GM12878 (cell line): ENCODE measurements at regions not wholly inside any gene's neighbourhood (a gene's known extent, or its start where the extent isn't known, plus 50 kb on each side); places are given as distances from the start of the nearest gene placed in this dataset.

Experiments used
- ATAC-seq: fragments of 200-7000 bp; cut with Tn5 transposase; 3 replicates; pipeline ENCODE4 v1.9.1; 2020; ENCODE audit warnings: mild to moderate bottlenecking, moderate library complexity
- BruUV-seq: library from RNA; stranded (reverse); fragments of 400-500 nt; replicated peaks from 2 replicates; lab custom pipeline; 2021; lab: Mats Ljungman, UMichigan
- CTCF ChIA-PET: fragments of 300-600 bp; sonication (Branson Sonifier 250); formaldehyde crosslinking; extraction: SDS; loops from one replicate; lab custom pipeline; 2021; ENCODE audit warnings: inconsistent platforms; lab: Yijun Ruan, JAX
- POLR2A ChIA-PET: fragments of 350-600 bp; formaldehyde crosslinking; extraction: SDS; loops from one replicate; lab custom pipeline; 2021; ENCODE audit warnings: inconsistent platforms; lab: Charles Lee
- RAD21 ChIA-PET: fragments of 300-600 bp; sonication (Branson Sonifier 250); formaldehyde crosslinking; loops from one replicate; lab custom pipeline; 2023; ENCODE audit warnings: antibody characterized with exemption; ENCODE audit not compliant: unreplicated experiment; lab: Charles Lee
- SMC1A ChIA-PET: fragments of 300-600 bp; sonication (Branson Sonifier 250); formaldehyde crosslinking; loops from one replicate; lab custom pipeline; 2023; ENCODE audit not compliant: unreplicated experiment, uncharacterized antibody; lab: Charles Lee
- DNase-seq: peaks from one replicate; pipeline ENCODE4 v3.0.0-alpha.2; 2011; ENCODE audit warnings: low read depth, low spot score
- FAIRE-seq: peaks from 3 replicates; lab custom pipeline; 2011; peaks lifted over from hg19 to GRCh38; lab: Jason Lieb, UNC
- H2AFZ ChIP-seq: 2 replicates; pipeline ENCODE4 v1.6.0; 2011; ENCODE audit warnings: low read depth, low read length, control low read depth; ENCODE audit not compliant: control insufficient read depth
- H3K27ac ChIP-seq: 2 replicates; pipeline ENCODE4 v1.5.1; 2011; ENCODE audit warnings: control low read depth; ENCODE audit not compliant: control insufficient read depth, insufficient read depth
- H3K27me3 ChIP-seq, 2 experiments: replicated peaks in 1 of 2; 2 replicates each; pipeline versions ENCODE4 v1.6.0 to v1.6.1; 2011; ENCODE audit warnings: low read length in 1 of 2; ENCODE audit not compliant: control insufficient read depth in 2 of 2, insufficient read depth in 2 of 2
- H3K36me3 ChIP-seq, 2 experiments: 2 replicates each; pipeline ENCODE4 v1.5.1; 2011; ENCODE audit warnings: low read length in 1 of 2; ENCODE audit not compliant: control insufficient read depth in 2 of 2, insufficient read depth in 2 of 2
- H3K4me1 ChIP-seq: 2 replicates; pipeline ENCODE4 v1.6.1; 2011; ENCODE audit warnings: mild to moderate bottlenecking, low read length, moderate library complexity, mixed read lengths; ENCODE audit not compliant: control insufficient read depth, insufficient read depth
- H3K4me2 ChIP-seq: 2 replicates; pipeline ENCODE4 v1.6.0; 2011; ENCODE audit warnings: control low read depth; ENCODE audit not compliant: control insufficient read depth, insufficient read depth
- H3K4me3 ChIP-seq: fragments of 200-600 bp; sonication (generic); 2 replicates; pipeline ENCODE4 v1.5.1; 2016
- H3K79me2 ChIP-seq: 2 replicates; pipeline ENCODE4 v1.6.0; 2011; ENCODE audit warnings: low read length; ENCODE audit not compliant: control insufficient read depth, insufficient read depth
- H3K9ac ChIP-seq: 2 replicates; pipeline ENCODE4 v1.8.0; 2011; ENCODE audit warnings: low read length, control low read depth, mixed read lengths; ENCODE audit not compliant: control insufficient read depth, insufficient read depth
- H3K9me3 ChIP-seq: replicated peaks from 3 replicates; pipeline ENCODE4 v1.5.1; 2011; ENCODE audit warnings: mild to moderate bottlenecking, low read length; ENCODE audit not compliant: control insufficient read depth, insufficient read depth
- H4K20me1 ChIP-seq: 2 replicates; pipeline ENCODE4 v1.6.0; 2011; ENCODE audit not compliant: control insufficient read depth, insufficient read depth
- ASH2L ChIP-seq: fragments of 300-600, 200-600 bp; sonication (generic); IDR thresholded peaks from 2 replicates; pipeline ENCODE4 v1.6.1; 2017; ENCODE audit warnings: low read depth, mild to moderate bottlenecking, borderline replicate concordance
- ATF7 ChIP-seq: fragments of 450-650 bp; IDR thresholded peaks from 2 replicates; pipeline ENCODE4 v1.6.1; 2016; ENCODE audit warnings: low read depth, mild to moderate bottlenecking
- BCL11A ChIP-seq: IDR thresholded peaks from 2 replicates; pipeline ENCODE4 v1.6.1; 2011; ENCODE audit warnings: low read depth, low read length
- DPF2 ChIP-seq: fragments of 450-650 bp; IDR thresholded peaks from 2 replicates; pipeline ENCODE4 v1.6.1; 2017; ENCODE audit warnings: mild to moderate bottlenecking
- EZH2 ChIP-seq: IDR thresholded peaks from 2 replicates; pipeline ENCODE4 v1.6.1; 2012; ENCODE audit warnings: low read depth, mild to moderate bottlenecking, control low read depth, inconsistent platforms, low read length, borderline replicate concordance; ENCODE audit not compliant: control insufficient read depth
- IKZF2 ChIP-seq, 2 experiments: fragments of 450-650 bp; IDR thresholded peaks; 2 replicates each; pipeline ENCODE4 v1.6.1; 2017; ENCODE audit warnings: mild to moderate bottlenecking in 2 of 2, moderate library complexity in 2 of 2
- MEF2B ChIP-seq: fragments of 450-650 bp; IDR thresholded peaks from 2 replicates; pipeline ENCODE4 v1.6.1; 2018; ENCODE audit warnings: mild to moderate bottlenecking, moderate library complexity; ENCODE audit not compliant: partially characterized antibody, poor library complexity, severe bottlenecking
- PML ChIP-seq: IDR thresholded peaks from 2 replicates; pipeline ENCODE4 v1.6.1; 2012; ENCODE audit warnings: low read length, inconsistent platforms
- RBBP5 ChIP-seq: fragments of 200-600 bp; sonication (generic); conservative IDR thresholded peaks from 2 replicates; pipeline ENCODE4 v1.6.1; 2016
- SREBF1 ChIP-seq: IDR thresholded peaks from 2 replicates; pipeline ENCODE4 v1.6.1; 2012; ENCODE audit warnings: mild to moderate bottlenecking, low read length
- SUZ12 ChIP-seq: fragments of 200-600 bp; sonication (generic); IDR thresholded peaks from one replicate; pipeline ENCODE4 v1.6.1; 2018; ENCODE audit warnings: antibody characterized with exemption, mild to moderate bottlenecking; ENCODE audit not compliant: unreplicated experiment
- TCF7 ChIP-seq: IDR thresholded peaks from 2 replicates; pipeline ENCODE4 v1.6.1; 2014; ENCODE audit warnings: antibody characterized with exemption, borderline replicate concordance
- ZNF207 ChIP-seq: fragments of 450-650 bp; IDR thresholded peaks from 2 replicates; pipeline ENCODE4 v1.6.1; 2014; ENCODE audit warnings: antibody characterized with exemption, mild to moderate bottlenecking, borderline replicate concordance
- WGBS: methylation state at CpG from one replicate; pipeline ENCODE4 v1.1.6; 2016; ENCODE audit warnings: low lambda C conversion rate; ENCODE audit not compliant: insufficient replicate concordance, insufficient coverage; ENCODE audit errors: missing lambda C conversion rate; 5-methylcytosine and 5-hydroxymethylcytosine counted together
- in situ Hi-C: fragments of 300-500 bp; cut with MboI; formaldehyde crosslinking; loops from 9 replicates; pipeline ENCODE4 v1.14.3; 2018; ENCODE audit warnings: mixed read lengths
- intact Hi-C: fragments of 100-400 bp; cut with micrococcal nuclease; formaldehyde crosslinking; loops from one replicate; pipeline ENCODE4 v1.14.2; 2022; ENCODE audit not compliant: unreplicated experiment
- TF ChIP-seq, protein P1 (sequence below): fragments of 450-650 bp; conservative IDR thresholded peaks from 2 replicates; pipeline ENCODE4 v1.6.1; 2017; ENCODE audit warnings: mild to moderate bottlenecking, moderate library complexity
- TF ChIP-seq, protein P2 (sequence below): IDR thresholded peaks from 2 replicates; pipeline ENCODE4 v1.6.1; 2011; ENCODE audit warnings: mild to moderate bottlenecking, low read depth, low read length, moderate library complexity; ENCODE audit not compliant: insufficient replicate concordance
- TF ChIP-seq, protein P3 (sequence below): fragments of 450-650 bp; formaldehyde crosslinking; IDR thresholded peaks from 2 replicates; pipeline ENCODE4 v1.4.0; 2022; ENCODE audit warnings: mild to moderate bottlenecking, moderate library complexity

DNA sequence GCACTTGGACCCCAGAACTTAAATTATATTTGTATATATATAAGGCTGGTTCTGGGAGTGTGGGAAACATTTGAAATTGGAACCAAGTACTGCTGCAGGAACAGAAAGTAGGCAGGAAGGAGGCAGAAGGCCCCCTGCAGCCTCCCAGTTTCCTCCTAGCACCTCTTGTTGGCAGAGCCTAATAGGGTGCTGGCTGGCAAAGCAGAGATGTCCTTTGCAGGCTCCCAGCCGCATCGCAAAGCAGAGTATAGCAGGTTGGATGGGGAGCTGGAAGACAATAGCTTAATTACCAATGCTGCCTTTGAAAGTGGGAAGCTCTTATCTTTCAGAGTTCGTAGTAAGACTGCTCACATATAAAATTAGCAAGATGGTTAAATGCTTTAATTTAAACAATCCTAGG is 370.8 kb upstream of the C11orf87 start (continued):
- no peak for TF ChIP-seq DPF2
- TF ChIP-seq, protein P1, sequence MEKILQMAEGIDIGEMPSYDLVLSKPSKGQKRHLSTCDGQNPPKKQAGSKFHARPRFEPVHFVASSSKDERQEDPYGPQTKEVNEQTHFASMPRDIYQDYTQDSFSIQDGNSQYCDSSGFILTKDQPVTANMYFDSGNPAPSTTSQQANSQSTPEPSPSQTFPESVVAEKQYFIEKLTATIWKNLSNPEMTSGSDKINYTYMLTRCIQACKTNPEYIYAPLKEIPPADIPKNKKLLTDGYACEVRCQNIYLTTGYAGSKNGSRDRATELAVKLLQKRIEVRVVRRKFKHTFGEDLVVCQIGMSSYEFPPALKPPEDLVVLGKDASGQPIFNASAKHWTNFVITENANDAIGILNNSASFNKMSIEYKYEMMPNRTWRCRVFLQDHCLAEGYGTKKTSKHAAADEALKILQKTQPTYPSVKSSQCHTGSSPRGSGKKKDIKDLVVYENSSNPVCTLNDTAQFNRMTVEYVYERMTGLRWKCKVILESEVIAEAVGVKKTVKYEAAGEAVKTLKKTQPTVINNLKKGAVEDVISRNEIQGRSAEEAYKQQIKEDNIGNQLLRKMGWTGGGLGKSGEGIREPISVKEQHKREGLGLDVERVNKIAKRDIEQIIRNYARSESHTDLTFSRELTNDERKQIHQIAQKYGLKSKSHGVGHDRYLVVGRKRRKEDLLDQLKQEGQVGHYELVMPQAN: no peak
- TF ChIP-seq, protein P2, sequence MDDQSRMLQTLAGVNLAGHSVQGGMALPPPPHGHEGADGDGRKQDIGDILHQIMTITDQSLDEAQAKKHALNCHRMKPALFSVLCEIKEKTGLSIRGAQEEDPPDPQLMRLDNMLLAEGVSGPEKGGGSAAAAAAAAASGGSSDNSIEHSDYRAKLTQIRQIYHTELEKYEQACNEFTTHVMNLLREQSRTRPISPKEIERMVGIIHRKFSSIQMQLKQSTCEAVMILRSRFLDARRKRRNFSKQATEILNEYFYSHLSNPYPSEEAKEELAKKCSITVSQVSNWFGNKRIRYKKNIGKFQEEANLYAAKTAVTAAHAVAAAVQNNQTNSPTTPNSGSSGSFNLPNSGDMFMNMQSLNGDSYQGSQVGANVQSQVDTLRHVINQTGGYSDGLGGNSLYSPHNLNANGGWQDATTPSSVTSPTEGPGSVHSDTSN: no peak
- TF ChIP-seq, protein P3, sequence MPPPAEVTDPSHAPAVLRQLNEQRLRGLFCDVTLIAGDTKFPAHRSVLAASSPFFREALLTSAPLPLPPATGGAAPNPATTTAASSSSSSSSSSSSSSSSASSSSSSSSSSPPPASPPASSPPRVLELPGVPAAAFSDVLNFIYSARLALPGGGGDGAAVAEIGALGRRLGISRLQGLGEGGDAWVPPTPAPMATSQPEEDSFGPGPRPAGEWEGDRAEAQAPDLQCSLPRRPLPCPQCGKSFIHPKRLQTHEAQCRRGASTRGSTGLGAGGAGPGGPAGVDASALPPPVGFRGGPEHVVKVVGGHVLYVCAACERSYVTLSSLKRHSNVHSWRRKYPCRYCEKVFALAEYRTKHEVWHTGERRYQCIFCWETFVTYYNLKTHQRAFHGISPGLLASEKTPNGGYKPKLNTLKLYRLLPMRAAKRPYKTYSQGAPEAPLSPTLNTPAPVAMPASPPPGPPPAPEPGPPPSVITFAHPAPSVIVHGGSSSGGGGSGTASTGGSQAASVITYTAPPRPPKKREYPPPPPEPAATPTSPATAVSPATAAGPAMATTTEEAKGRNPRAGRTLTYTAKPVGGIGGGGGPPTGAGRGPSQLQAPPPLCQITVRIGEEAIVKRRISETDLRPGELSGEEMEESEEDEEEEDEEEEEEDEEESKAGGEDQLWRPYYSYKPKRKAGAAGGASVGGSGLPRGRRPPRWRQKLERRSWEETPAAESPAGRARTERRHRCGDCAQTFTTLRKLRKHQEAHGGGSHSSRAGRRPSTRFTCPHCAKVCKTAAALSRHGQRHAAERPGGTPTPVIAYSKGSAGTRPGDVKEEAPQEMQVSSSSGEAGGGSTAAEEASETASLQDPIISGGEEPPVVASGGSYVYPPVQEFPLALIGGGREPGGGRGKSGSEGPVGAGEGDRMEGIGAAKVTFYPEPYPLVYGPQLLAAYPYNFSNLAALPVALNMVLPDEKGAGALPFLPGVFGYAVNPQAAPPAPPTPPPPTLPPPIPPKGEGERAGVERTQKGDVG: no peak

DNA sequence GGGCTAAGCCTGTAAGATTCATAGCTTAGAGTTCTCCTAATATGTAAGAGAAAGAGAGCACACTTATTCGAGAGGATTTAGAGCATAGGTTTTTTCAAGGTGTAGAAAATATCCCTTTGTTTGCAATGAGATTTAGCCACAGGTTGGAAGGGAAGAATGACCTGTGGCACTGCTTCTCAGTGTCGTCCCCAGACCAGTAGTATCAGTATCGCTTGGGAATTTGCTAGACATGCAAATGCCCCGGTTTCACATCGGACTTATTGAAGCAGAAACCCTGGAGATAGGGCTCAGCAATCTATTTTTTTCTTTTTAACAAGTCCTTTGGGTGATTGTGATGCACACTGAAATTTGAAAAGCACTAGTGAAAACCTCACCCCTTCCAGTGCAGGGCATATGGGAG is 362.6 kb upstream of the C11orf87 start:
- in situ Hi-C loops (no loop called here), intact Hi-C loops (no loop called here)
- no peaks in the 10 kb centered on the region for H3K36me3 ChIP-seq
- H2AFZ ChIP-seq: no peak overlapping the region
- no peak overlapping the region for H3K27ac ChIP-seq
- H4K20me1 ChIP-seq: no peaks in the 10 kb centered on the region
- H3K4me3 ChIP-seq: no peak overlapping the region
- ChIA-PET CTCF (interaction anchor here (1.6 kb wide), 2 partner anchors 12 to 31 kb away, joined by 3 to 4 read pairs; no protein-coding TSS in a partner anchor), RAD21 (interaction anchor here (0.8 kb wide), 1 partner anchor 877 kb away, joined by 3 read pairs; no protein-coding TSS in a partner anchor), SMC1A (interaction anchor here (1.3 kb wide), 1 partner anchor 13 kb away, joined by 3 read pairs; no protein-coding TSS in a partner anchor), POLR2A (no interaction called here)
- no peak for DNase-seq
- no peak for TF ChIP-seq ASH2L
- no peak for TF ChIP-seq PML
- TF ChIP-seq EZH2: no peak
- no peak for TF ChIP-seq RBBP5
- TF ChIP-seq MEF2B: no peak
- TF ChIP-seq TCF7: no peak
- TF ChIP-seq BCL11A: no peak
- TF ChIP-seq IKZF2 (IDR thresholded peaks at IDR 0.05): no peak
- no peak for TF ChIP-seq SUZ12
- no peak for TF ChIP-seq ZNF207
- no peak for TF ChIP-seq SREBF1
- no peak for TF ChIP-seq ATF7
- WGBS: 0% methylated on average over 5 of the region's 5 CpGs
- FAIRE-seq: no peak
- H3K79me2 ChIP-seq: no peaks in the 10 kb centered on the region
- H3K4me1 ChIP-seq: no peaks in the 10 kb centered on the region
- H3K9ac ChIP-seq: no peak overlapping the region
- H3K4me2 ChIP-seq: no peak overlapping the region
- H3K27me3 ChIP-seq: no peaks in the 10 kb centered on the region; a peak in 1 of 4 replicates
- no TSS peak for BruUV-seq
- ATAC-seq: no peak
- H3K9me3 ChIP-seq: no peaks in the 10 kb centered on the region
